Loucy (cell line): ENCODE measurements at regions not wholly inside any gene's neighbourhood (a gene's known extent, or its start where the extent isn't known, plus 50 kb on each side); places are given as distances from the start of the nearest gene placed in this dataset.

Source experiments
- H2AFZ ChIP-seq: fragments of 200-600 bp; sonication (generic); 2 replicates; pipeline ENCODE4 v1.6.0; 2016; ENCODE audit warnings: antibody characterized with exemption, mild to moderate bottlenecking, low read length, moderate library complexity
- H3F3A ChIP-seq: fragments of 200-600 bp; 2 replicates; pipeline ENCODE4 v1.6.0; 2016; ENCODE audit warnings: antibody characterized with exemption, low read depth, mild to moderate bottlenecking
- H3K27me3 ChIP-seq: fragments of 200-600 bp; sonication (generic); 2 replicates; pipeline ENCODE4 v1.6.1; 2014; ENCODE audit warnings: low read length, mild to moderate bottlenecking; ENCODE audit not compliant: insufficient read depth, poor library complexity, severe bottlenecking
- H3K36me3 ChIP-seq: fragments of 200-600 bp; sonication (generic); 2 replicates; pipeline ENCODE4 v1.6.1; 2016; ENCODE audit warnings: low read length; ENCODE audit not compliant: insufficient read depth
- H3K4me1 ChIP-seq: fragments of 200-600 bp; sonication (generic); 2 replicates; pipeline ENCODE4 v1.5.1; 2014; ENCODE audit warnings: low read length, mild to moderate bottlenecking; ENCODE audit not compliant: insufficient read depth, poor library complexity, severe bottlenecking
- H3K4me2 ChIP-seq: fragments of 200-600 bp; sonication (generic); 2 replicates; pipeline ENCODE4 v1.6.0; 2014; ENCODE audit warnings: antibody characterized with exemption, low read length, low read depth, mild to moderate bottlenecking; ENCODE audit not compliant: poor library complexity, severe bottlenecking
- H3K4me3 ChIP-seq: fragments of 200-600 bp; sonication (generic); 2 replicates; pipeline ENCODE4 v1.5.1; 2014; ENCODE audit warnings: low read length, mild to moderate bottlenecking, mixed read lengths; ENCODE audit not compliant: poor library complexity, severe bottlenecking
- H3K79me2 ChIP-seq: fragments of 200-600 bp; sonication (generic); 2 replicates; pipeline ENCODE4 v1.6.1; 2014; ENCODE audit warnings: low read length; ENCODE audit not compliant: insufficient read depth
- H3K9ac ChIP-seq: fragments of 200-600 bp; sonication (generic); 2 replicates; pipeline ENCODE4 v1.6.0; 2014; ENCODE audit warnings: mild to moderate bottlenecking, low read depth, low read length, moderate library complexity; ENCODE audit not compliant: poor library complexity, severe bottlenecking
- H3K9me2 ChIP-seq: fragments of 200-600 bp; sonication (generic); replicated peaks from 2 replicates; pipeline ENCODE4 v1.6.1; 2016; ENCODE audit warnings: low read depth, low read length, mixed read lengths
- H3K9me3 ChIP-seq: fragments of 200-600 bp; sonication (generic); 2 replicates; pipeline ENCODE4 v1.6.1; 2014; ENCODE audit warnings: mild to moderate bottlenecking, antibody characterized with exemption, low read length, low read depth; ENCODE audit not compliant: insufficient read depth
- H4K20me1 ChIP-seq: fragments of 200-600 bp; sonication (generic); 2 replicates; pipeline ENCODE4 v1.6.0; 2014; ENCODE audit warnings: antibody characterized with exemption, low read length, mild to moderate bottlenecking; ENCODE audit not compliant: insufficient read depth, poor library complexity, severe bottlenecking
- CTCF ChIP-seq: fragments of 200-600 bp; sonication (generic); conservative IDR thresholded peaks from 2 replicates; pipeline ENCODE4 v1.5.1; 2014; ENCODE audit warnings: mild to moderate bottlenecking, antibody characterized with exemption, low read length
- EZH2phosphoT487 ChIP-seq: fragments of 200-600 bp; IDR thresholded peaks from 2 replicates; pipeline ENCODE4 v1.6.1; 2018; ENCODE audit warnings: antibody characterized with exemption, mild to moderate bottlenecking, moderate library complexity, borderline replicate concordance

- no peak overlapping the region for H2AFZ ChIP-seq
Observed at GRCh38 chr1:218565377-218565776, 220.2 kb downstream of the TGFB2 start.

GRCh38 chr1:218568962-218569550 is 223.9 kb downstream of the TGFB2 start:
- Histone ChIP-seq H3K9me3 (no peaks in the 10 kb centered on the region), H4K20me1 (no peaks in the 10 kb centered on the region), H3K9ac (no peak overlapping the region), H3K27me3 (no peaks in the 10 kb centered on the region), H2AFZ (no peak overlapping the region), H3K36me3 (no peaks in the 10 kb centered on the region), H3K4me1 (no peaks in the 10 kb centered on the region), H3K9me2 (no peaks in the 10 kb centered on the region), H3K79me2 (no peaks in the 10 kb centered on the region), H3F3A (no peaks in the 10 kb centered on the region), H3K4me3 (no peak overlapping the region), H3K4me2 (no peak overlapping the region)
- TF ChIP-seq CTCF (no peak), EZH2phosphoT487 (no peak)

More at GRCh38 chr1:218565377-218565776, 220.2 kb downstream of the TGFB2 start:
- no peaks in the 10 kb centered on the region for H3K9me3 ChIP-seq
- no peak overlapping the region for H3K4me2 ChIP-seq
- H3K4me3 ChIP-seq, result no peak overlapping the region
- no peaks in the 10 kb centered on the region for H3K27me3 ChIP-seq
- no peaks in the 10 kb centered on the region for H3F3A ChIP-seq
- no peaks in the 10 kb centered on the region for H4K20me1 ChIP-seq
- no peaks in the 10 kb centered on the region for H3K79me2 ChIP-seq
- no peaks in the 10 kb centered on the region for H3K9me2 ChIP-seq
- H3K9ac ChIP-seq, result no peak overlapping the region
- H3K36me3 ChIP-seq, result no peaks in the 10 kb centered on the region
- TF ChIP-seq EZH2phosphoT487 (no peak), CTCF (no peak)
- no peaks in the 10 kb centered on the region for H3K4me1 ChIP-seq

- Histone ChIP-seq H2AFZ (no peak overlapping the region), H3K27me3 (no peaks in the 10 kb centered on the region), H3K9me3 (no peaks in the 10 kb centered on the region), H3K4me2 (no peak overlapping the region), H4K20me1 (no peaks in the 10 kb centered on the region), H3K36me3 (no peaks in the 10 kb centered on the region), H3K9me2 (no peaks in the 10 kb centered on the region), H3F3A (no peaks in the 10 kb centered on the region), H3K9ac (no peak overlapping the region), H3K79me2 (no peaks in the 10 kb centered on the region), H3K4me3 (no peak overlapping the region), H3K4me1 (no peaks in the 10 kb centered on the region)
- TF ChIP-seq CTCF (no peak), EZH2phosphoT487 (no peak)
Observed at GRCh38 chr1:218570456-218570855, 225.3 kb downstream of the TGFB2 start.
